Psoas muscle (tissue), 7 donors: ENCODE measurements at regions not wholly inside any gene's neighbourhood (a gene's known extent, or its start where the extent isn't known, plus 50 kb on each side); places are given as distances from the start of the nearest gene placed in this dataset.

Source experiments
- ATAC-seq, 4 donors: fragments of 200-7000 bp; cut with Tn5 transposase; one replicate each; pipeline ENCODE4 v1.9.1; 2020; ENCODE audit warnings: moderate library complexity in 3 of 4, mild to moderate bottlenecking in 2 of 4
- DNase-seq, 2 donors: peaks; one replicate each; pipeline ENCODE4 v3.0.0-alpha.2; 2020
- H3K27ac ChIP-seq: fragments of 200-600 bp; one replicate; pipeline ENCODE4 v1.8.0; 2022
- H3K27me3 ChIP-seq, 3 donors: fragments of 200-600 bp in 1 of 3; one replicate each; pipeline versions ENCODE4 v1.6.1 to v1.8.0; 2013 to 2022; ENCODE audit warnings: low read length in 2 of 3, mild to moderate bottlenecking in 2 of 3, moderate library complexity in 1 of 3; ENCODE audit not compliant: insufficient read depth in 3 of 3
- H3K36me3 ChIP-seq, 2 donors: fragments of 200-600 bp in 1 of 2; one replicate each; pipeline versions ENCODE4 v1.6.1 to v1.8.0; 2013 to 2022; ENCODE audit warnings: low read depth in 1 of 2, mild to moderate bottlenecking in 1 of 2, moderate library complexity in 1 of 2; ENCODE audit not compliant: insufficient read depth in 1 of 2
- H3K4me1 ChIP-seq: fragments of 200-600 bp; one replicate; pipeline ENCODE4 v1.8.0; 2022
- H3K4me3 ChIP-seq: fragments of 200-600 bp; one replicate; pipeline ENCODE4 v1.8.0; 2022; ENCODE audit warnings: mild to moderate bottlenecking
- H3K9me3 ChIP-seq: fragments of 200-600 bp; one replicate; pipeline ENCODE4 v1.8.0; 2022
- CTCF ChIP-seq: fragments of 200-600 bp; IDR thresholded peaks from one replicate; pipeline ENCODE4 v1.8.0; 2022; ENCODE audit warnings: antibody characterized with exemption
- WGBS, 3 donors: extraction: QIAGEN DNeasy Blood & Tissue Kit; methylation state at CpG; one replicate each; pipeline versions ENCODE4 v1.1.6 to v1.1.7; 2013; 5-methylcytosine and 5-hydroxymethylcytosine counted together
- intact Hi-C, 2 donors: fragments of 100-400 bp; cut with DNase I; formaldehyde crosslinking; loops; one replicate each; pipeline versions ENCODE4 v1.11.0 to v1.14.2; 2022
- donor health status: healthy with polysubstance abuse.
- donor health status: DM: no; HTN: no; CAD: no; lungs with moderate emphysema.
- donor health status: Bipolar disorder and iron deficiency.
- donor health status: healthy.
- donor health status: DM: yes; HTN: yes; CAD: no.
- donor health status: DM: no; HTN: no; CAD: no.
- donor health status: DM: yes; HTN: yes; CAD: no.

DNA sequence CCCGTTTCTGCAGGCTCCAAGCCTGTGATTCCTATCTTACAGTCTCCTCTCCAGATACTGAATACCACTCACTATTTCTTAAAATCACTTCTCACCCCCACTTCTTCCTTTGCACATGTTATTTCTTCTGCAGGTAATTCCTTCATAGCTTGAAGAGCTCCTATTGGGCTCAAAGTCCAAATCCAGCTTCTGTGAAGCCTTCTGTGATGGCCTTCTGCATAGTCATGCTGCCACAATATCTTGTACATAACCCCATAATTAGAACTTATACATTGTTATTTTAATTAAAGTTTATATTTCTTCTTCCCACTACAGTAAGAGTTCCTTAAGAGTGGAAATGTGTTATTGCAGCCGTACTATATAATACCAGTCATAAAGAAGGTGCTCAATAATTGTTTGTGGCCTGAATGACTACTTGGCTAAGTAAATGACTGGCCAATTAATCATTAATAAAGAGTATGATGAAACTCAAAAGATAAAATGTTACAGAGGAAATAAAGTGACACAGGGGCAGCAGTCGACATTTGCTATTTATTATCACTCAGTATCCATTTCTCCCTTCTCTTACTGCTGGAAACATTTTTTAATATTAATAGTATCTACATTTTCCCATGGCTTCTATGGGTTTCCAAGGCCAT, 886.6 kb downstream of the TTLL7 start:
- Histone ChIP-seq H3K27ac (no peak overlapping the region), H3K4me1 (no peaks in the 10 kb centered on the region), H3K9me3 (no peaks in the 10 kb centered on the region), H3K27me3 (no peaks in the 10 kb centered on the region), H3K36me3 (no peaks in the 10 kb centered on the region), H3K4me3 (no peak overlapping the region)
- no peak for TF ChIP-seq CTCF
- intact Hi-C loops = no loop called here
- ATAC-seq (no peak), DNase-seq (no peak)
- 88 to 95% (median 93%) methylated on average over 3 of the region's 3 CpGs for WGBS, 3 donors

DNA sequence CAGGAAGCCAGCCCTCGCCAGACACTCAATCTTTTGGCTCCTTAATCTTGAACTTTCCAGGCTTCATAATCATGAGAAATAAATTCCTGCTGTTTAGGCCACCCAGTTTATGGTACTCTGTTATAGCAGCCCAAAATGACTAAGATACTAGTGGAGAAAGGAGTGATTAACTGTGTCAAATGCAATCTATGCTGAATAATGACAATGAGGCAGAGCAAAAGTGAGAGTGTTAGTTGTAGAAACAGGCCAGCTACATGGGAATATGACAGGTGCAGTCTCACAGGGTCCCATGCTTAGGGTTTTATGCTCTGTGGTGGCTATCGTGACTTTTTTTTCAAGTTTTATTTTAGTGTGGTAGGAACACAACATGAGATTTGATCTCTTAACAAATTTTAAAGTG, 888.8 kb downstream of the TTLL7 start:
- H3K9me3 ChIP-seq = no peaks in the 10 kb centered on the region
- H3K4me3 ChIP-seq = no peak overlapping the region
- no peaks in the 10 kb centered on the region for H3K27me3 ChIP-seq
- ATAC-seq = no peak
- H3K27ac ChIP-seq = no peak overlapping the region
- no peaks in the 10 kb centered on the region for H3K36me3 ChIP-seq
- no peak for TF ChIP-seq CTCF
- no peak for DNase-seq
- WGBS, 3 donors = 68 to 84% (median 75%) methylated on average over 2 of the region's 2 CpGs
- H3K4me1 ChIP-seq = no peaks in the 10 kb centered on the region
- intact Hi-C loops = no loop called here

DNA sequence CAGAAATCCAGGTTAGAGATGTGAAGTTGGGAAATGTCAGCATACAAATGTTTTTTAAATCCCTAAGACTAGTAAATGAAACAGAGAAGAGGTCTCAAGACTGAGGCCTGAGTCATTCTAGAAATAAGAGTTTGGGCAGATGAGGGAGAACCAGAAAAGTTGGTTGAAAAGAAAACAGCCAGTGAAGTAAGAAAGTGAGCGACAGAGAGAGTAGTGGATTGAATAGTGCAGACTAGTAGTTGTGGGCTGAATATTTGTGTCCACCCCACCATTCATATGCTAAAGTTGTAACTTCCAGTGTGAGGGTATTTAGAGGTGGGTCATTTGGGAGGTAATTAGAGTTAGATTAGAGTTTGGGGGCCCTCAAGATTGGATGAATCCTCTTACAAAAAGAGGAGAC, 889.2 kb downstream of the TTLL7 start:
- no peak for DNase-seq
- H3K4me1 ChIP-seq = no peaks in the 10 kb centered on the region
- no peak for TF ChIP-seq CTCF
- H3K36me3 ChIP-seq = no peaks in the 10 kb centered on the region
- ATAC-seq = no peak
- WGBS, 3 donors = 88 to 97% (median 97%) methylated on average over 1 of the region's 1 CpG
- no peak overlapping the region for H3K27ac ChIP-seq
- intact Hi-C loops = no loop called here
- H3K4me3 ChIP-seq = no peak overlapping the region
- H3K27me3 ChIP-seq = no peaks in the 10 kb centered on the region
- H3K9me3 ChIP-seq = no peaks in the 10 kb centered on the region

GRCh38 chr1:83104558-83104957, 894.4 kb downstream of the TTLL7 start:
- H3K36me3 ChIP-seq = no peaks in the 10 kb centered on the region
- DNase-seq = no peak
- peaks cover 6% of the 10 kb centered on the region for H3K4me1 ChIP-seq
- H3K27me3 ChIP-seq = no peaks in the 10 kb centered on the region
- no peak for TF ChIP-seq CTCF
- H3K27ac ChIP-seq = no peak overlapping the region
- H3K9me3 ChIP-seq = no peaks in the 10 kb centered on the region
- intact Hi-C loops = no loop called here
- peak in 2 of 4 donors; percentile 44 to 55 for ATAC-seq
- 59 to 74% (median 73%) methylated on average over 2 of the region's 2 CpGs for WGBS, 3 donors
- H3K4me3 ChIP-seq = no peak overlapping the region

DNA sequence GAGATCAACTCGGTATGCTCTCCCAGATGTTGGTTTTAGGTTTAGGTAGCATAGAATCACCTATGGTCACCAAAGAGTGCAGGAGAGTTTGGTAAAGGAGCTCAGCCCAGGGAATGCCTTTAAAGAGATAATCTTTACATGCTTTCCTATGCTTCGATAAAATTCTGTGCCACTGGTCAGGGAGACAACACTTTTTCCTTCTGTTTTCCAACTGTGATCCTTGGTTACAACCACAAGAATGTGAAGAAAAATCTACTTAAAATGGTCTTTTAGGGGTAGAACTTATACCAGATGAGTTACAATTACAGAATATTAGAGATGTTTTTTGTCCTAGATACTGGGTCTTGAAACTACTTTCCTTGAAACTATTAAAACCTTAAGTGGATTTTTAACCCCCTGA, 895.6 kb downstream of the TTLL7 start:
- intact Hi-C loops = no loop called here
- no peak overlapping the region for H3K4me3 ChIP-seq
- WGBS, 3 donors = 43 to 55% (median 45%) methylated on average over 2 of the region's 2 CpGs
- no peak overlapping the region for H3K27ac ChIP-seq
- H3K27me3 ChIP-seq = no peaks in the 10 kb centered on the region
- no peaks in the 10 kb centered on the region for H3K36me3 ChIP-seq
- no peak for ATAC-seq
- DNase-seq = no peak
- H3K9me3 ChIP-seq = no peaks in the 10 kb centered on the region
- TF ChIP-seq CTCF = no peak
- H3K4me1 ChIP-seq = peaks cover 6% of the 10 kb centered on the region
